ENCODE measurements at regions not wholly inside any gene's neighbourhood (a gene's known extent, or its start where the extent isn't known, plus 50 kb on each side); places are given as distances from the start of the nearest gene placed in this dataset.

DNA sequence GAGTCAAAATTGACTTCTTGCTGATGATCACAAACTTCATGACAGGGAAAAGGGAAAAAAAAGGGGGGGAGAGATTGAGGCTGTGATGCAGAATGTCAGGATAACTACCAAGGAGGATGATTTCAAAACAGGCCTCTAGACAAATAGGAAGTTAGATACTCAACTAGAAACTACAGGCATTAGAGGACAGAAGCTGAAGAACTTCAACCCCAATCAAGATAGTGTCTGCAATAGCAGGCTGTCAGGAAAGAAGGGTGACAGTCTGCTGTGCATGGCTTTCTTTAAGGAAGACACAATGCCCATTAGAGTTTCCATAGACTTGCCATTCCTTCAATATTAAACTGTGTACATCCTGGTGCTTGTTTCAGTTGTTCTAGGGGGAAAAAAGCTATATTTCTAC is 257.2 kb downstream of the TTLL7 start:
- TF ChIP-seq TCF12 (IDR thresholded peaks at IDR 0.05; ENCODE audit: low read depth) (no peak), EP300 (IDR thresholded peaks at IDR 0.05; ENCODE audit: borderline replicate concordance) (no peak)

Data from Ishikawa (cell line).